ENCODE measurements at regions not wholly inside any gene's neighbourhood (a gene's known extent, or its start where the extent isn't known, plus 50 kb on each side); places are given as distances from the start of the nearest gene placed in this dataset.

DNA sequence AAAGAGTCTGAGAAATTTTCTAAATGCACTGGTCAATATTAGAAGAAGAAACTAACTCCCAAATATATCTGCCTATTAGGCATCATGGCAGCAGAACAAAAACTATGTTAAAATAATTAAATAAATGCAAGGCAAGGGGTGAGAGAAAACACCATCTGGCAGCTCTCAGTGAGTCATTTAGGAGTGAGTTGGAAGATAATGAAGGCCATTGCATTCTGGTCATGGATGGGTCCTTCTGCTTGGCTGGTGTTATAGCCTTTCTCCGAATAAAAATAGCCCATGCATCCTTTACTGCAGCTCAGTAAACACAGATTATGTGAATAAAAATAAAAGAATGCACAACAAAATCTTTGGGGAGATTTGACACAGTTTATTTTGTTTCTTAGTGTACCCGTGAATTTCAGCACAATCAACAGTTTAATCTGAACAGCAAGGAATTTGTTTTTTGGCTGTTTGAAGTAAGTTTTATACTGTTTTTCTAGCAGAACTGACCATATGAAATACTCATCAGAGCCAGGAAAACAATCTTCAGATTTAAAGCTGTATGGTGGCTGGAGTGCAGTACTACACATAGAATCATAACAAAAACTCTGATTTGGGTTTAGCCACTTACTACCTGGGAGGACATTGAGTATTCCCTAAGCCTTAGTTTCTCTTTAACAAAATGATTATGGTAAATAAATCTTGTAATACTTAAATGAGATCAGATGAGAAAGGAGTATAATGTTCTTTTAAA, 225.1 kb upstream of the ITGA4 start:
- TF ChIP-seq, protein P1, sequence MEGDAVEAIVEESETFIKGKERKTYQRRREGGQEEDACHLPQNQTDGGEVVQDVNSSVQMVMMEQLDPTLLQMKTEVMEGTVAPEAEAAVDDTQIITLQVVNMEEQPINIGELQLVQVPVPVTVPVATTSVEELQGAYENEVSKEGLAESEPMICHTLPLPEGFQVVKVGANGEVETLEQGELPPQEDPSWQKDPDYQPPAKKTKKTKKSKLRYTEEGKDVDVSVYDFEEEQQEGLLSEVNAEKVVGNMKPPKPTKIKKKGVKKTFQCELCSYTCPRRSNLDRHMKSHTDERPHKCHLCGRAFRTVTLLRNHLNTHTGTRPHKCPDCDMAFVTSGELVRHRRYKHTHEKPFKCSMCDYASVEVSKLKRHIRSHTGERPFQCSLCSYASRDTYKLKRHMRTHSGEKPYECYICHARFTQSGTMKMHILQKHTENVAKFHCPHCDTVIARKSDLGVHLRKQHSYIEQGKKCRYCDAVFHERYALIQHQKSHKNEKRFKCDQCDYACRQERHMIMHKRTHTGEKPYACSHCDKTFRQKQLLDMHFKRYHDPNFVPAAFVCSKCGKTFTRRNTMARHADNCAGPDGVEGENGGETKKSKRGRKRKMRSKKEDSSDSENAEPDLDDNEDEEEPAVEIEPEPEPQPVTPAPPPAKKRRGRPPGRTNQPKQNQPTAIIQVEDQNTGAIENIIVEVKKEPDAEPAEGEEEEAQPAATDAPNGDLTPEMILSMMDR (IDR thresholded peaks at IDR 0.05): peak; percentile 33
- Mint-ChIP-seq H3K4me1 (ENCODE audit: low read depth) (peaks cover 9% of the 10 kb centered on the region), H3K27me3 (ENCODE audit: insufficient read depth) (no peaks in the 10 kb centered on the region), H3K27ac (0 out of 2 replicates have a peak overlapping the region, but pooled peaks have one; percentile 25), H3K36me3 (ENCODE audit: low read depth) (no peaks in the 10 kb centered on the region), H3K4me3 (no peak overlapping the region), H3K9me3 (no peaks in the 10 kb centered on the region)
- peak; percentile 20 for DNase-seq

DNA sequence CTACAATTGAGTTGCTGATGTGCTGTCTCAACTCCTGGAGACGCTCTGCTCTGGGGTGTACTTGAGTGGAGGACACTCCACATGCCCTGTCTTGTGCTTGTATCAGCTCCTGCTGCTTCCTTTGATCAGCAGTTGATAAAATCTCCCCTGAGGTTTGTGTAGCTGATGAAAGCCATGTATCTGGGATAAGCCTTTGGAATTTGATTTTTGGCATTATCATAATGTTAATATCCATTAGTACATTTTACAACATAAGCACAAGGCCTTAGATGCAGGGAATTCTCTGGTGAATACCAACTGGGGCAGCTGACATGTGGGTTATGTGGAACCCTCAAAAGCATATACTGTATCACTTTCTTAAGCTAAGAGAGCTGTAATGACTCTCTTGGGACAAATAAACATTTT, 222.7 kb upstream of the ITGA4 start:
- H3K27ac Mint-ChIP-seq: no peak overlapping the region
- DNase-seq: no peak
- H3K36me3 Mint-ChIP-seq (ENCODE audit: low read depth): no peaks in the 10 kb centered on the region
- H3K4me3 Mint-ChIP-seq: no peak overlapping the region
- TF ChIP-seq, protein P1 (IDR thresholded peaks at IDR 0.05): no peak
- H3K27me3 Mint-ChIP-seq (ENCODE audit: insufficient read depth): no peaks in the 10 kb centered on the region
- H3K4me1 Mint-ChIP-seq (ENCODE audit: low read depth): peaks cover 9% of the 10 kb centered on the region
- no peaks in the 10 kb centered on the region for H3K9me3 Mint-ChIP-seq

DNA sequence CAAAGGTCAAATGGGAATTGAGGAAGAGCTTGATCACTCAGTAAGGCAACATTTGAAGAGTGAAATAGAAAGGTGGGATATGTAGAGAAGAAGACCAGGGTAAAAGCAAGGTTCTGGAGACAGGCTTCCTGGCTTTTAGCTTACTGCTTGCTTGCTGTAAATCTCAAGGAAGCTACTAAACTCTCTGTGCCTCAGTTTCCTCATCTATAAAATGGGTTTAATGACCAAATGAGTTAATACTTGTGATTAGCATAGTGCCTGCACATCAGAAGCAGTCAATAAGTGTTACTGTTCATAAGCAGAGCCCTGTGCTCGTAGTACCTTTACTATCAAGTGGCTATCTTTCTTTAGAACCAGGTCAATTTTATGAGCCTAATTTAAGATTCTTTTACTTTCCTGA, 222.2 kb upstream of the ITGA4 start:
- TF ChIP-seq, protein P1 (IDR thresholded peaks at IDR 0.05): no peak
- Mint-ChIP-seq H3K27me3 (ENCODE audit: insufficient read depth) (no peaks in the 10 kb centered on the region), H3K9me3 (no peaks in the 10 kb centered on the region), H3K4me1 (ENCODE audit: low read depth) (peaks cover 9% of the 10 kb centered on the region), H3K36me3 (ENCODE audit: low read depth) (no peaks in the 10 kb centered on the region), H3K27ac (no peak overlapping the region), H3K4me3 (no peak overlapping the region)
- no peak for DNase-seq

DNA sequence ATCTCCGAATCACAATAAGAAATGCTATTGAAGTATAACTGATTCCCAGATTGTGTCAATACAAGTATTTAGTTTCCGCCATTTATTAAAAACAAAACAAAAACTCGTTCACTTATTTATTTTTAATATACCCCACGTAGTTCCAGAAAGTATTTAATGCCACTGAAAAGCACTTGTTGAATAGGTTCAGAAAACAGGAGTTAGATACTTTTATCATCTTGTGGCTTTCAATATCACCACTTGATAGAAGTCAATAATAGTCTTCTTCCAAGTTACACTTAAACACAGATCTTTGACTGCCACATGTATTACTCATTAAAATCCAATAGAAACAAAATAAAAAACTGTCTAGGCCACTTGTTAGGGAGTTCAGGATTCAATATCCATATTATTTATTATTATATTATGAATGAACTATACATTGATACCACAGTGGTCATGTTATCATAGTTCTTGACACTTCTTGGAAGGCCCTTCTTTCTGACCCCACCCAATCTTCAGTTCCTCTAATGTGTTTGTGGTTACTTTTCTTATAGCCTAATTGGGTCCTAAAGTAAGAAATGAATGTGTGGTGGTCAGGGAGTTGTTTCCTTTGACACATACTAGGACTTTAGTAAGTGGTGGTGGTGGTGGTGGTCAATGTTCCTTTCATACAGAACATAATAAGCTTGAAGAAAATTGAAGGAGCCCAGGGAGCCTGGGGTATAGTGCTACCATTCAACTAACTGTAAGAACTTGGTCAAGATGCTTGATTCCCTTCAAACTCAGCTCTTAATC, 221.3 kb upstream of the ITGA4 start:
- no peak for DNase-seq
- H3K27me3 Mint-ChIP-seq (ENCODE audit: insufficient read depth): no peaks in the 10 kb centered on the region
- peaks cover 9% of the 10 kb centered on the region for H3K4me1 Mint-ChIP-seq (ENCODE audit: low read depth)
- H3K9me3 Mint-ChIP-seq: no peaks in the 10 kb centered on the region
- TF ChIP-seq, protein P1 (IDR thresholded peaks at IDR 0.05): no peak
- H3K27ac Mint-ChIP-seq: no peak overlapping the region
- no peak overlapping the region for H3K4me3 Mint-ChIP-seq
- H3K36me3 Mint-ChIP-seq (ENCODE audit: low read depth): no peaks in the 10 kb centered on the region

DNA sequence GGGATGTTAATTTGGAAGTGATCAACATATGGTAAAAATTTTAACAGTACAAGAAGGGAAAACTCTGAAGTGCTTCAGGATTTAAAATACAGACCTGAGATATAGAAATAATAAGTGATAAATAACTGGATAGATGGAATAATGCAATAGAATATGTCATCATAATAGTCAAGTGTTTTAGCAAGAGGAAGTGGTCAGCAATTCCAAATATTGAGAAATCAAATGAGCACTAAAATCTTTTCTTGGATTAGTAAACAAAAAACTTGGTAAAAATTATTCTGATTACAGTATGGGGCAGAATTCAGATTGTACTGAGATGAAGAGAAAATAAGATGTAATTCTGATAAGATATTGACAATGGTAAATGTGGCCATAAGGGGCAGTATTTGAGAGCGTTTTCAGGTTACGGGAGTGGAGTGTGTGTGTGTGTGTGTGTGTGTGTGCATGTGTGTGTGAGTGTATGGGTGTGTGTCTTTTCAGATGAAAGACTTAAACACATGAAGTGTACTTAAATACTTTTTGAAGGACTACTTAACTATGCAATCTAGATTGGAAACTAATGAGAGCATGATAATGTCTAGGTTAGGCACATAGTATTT, 217.9 kb upstream of the ITGA4 start:
- Mint-ChIP-seq H3K36me3 (ENCODE audit: low read depth) (no peaks in the 10 kb centered on the region), H3K4me1 (ENCODE audit: low read depth) (0 out of 2 replicates have a peak, but pooled peaks cover 6% of the 10 kb centered on the region), H3K27ac (no peak overlapping the region), H3K9me3 (no peaks in the 10 kb centered on the region), H3K4me3 (no peak overlapping the region), H3K27me3 (ENCODE audit: insufficient read depth) (no peaks in the 10 kb centered on the region)
- TF ChIP-seq, protein P1 (IDR thresholded peaks at IDR 0.05): no peak
- DNase-seq: no peak
